ENCODE measurements at regions not wholly inside any gene's neighbourhood (a gene's known extent, or its start where the extent isn't known, plus 50 kb on each side); places are given as distances from the start of the nearest gene placed in this dataset.

DNA sequence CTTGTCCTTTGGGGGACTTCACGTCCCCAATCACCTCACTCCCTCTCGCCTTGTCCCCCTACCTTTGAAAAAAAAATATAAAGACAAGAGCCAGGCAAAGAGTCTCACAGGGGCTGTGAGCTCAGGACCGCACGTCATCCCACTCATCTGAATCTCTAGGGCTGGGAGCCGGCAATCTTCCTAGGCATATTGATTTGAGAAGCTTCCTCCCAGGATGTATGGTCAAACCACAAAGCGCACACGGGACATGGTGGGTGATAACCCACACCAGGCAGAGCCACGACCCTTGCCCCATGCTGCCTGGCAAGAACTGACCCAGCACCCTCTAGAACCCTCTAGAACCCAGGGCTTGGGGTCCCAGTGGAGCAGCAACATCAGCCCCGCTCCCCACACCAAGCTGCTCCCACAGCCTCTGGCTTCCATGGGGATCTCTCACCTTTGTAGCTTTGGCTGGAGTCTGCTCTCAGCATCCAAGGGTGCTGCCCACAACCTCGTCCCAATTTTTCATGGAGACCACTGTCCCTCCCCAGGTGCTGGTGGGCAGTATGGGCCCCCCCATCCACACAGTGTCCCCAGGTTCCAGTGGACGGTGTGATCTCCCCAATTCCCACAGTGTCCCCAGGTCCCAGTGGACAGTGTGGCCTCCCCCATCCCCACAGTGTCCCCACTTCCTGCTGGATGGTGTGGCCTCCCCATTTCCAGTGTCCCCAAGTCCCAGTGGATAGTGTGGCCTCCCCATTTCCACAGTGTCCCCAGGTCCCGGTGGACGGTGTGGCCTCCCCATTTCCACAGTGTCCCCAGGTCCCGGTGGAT is 85.2 kb upstream of the FGF3 start:
- no peak for DNase-seq
- no peak overlapping the region for H4K8ac ChIP-seq (replicated peaks; ENCODE audit: insufficient read length, low read depth, low read length)
- no peak overlapping the region for H2AK5ac ChIP-seq (ENCODE audit: insufficient read length, low read length)
- no peak overlapping the region for H2BK20ac ChIP-seq (ENCODE audit: low read depth, low read length, poor library complexity, severe bottlenecking)
- no peaks in the 10 kb centered on the region for H3K4me1 ChIP-seq (ENCODE audit: insufficient read depth, low read length)
- no peak overlapping the region for H3K9ac ChIP-seq (ENCODE audit: extremely low read depth, insufficient read length, low read length)
- Mint-ChIP-seq H3K27ac (peak overlapping the region in 1 of 3 experiments; percentile 35; a peak in 2 of 7 replicates), H3K27me3 (ENCODE audit: low read depth) (peaks cover 16% of the 10 kb centered on the region), H3K9me3 (no peaks in the 10 kb centered on the region), H3K36me3 (ENCODE audit: insufficient read depth in 1 of 3, low read depth in 3 of 3) (no peaks in the 10 kb centered on the region), H3K4me3 (no peak overlapping the region), H3K4me1 (peaks cover 2 to 10% of the 10 kb centered on the region in 2 experiments; a peak in 1 of 4 replicates)
- H2BK15ac ChIP-seq (ENCODE audit: low read depth, low read length): no peak overlapping the region
- no peak overlapping the region for H2BK12ac ChIP-seq (ENCODE audit: insufficient read length, low read depth, low read length)
- no peaks in the 10 kb centered on the region for H3K27me3 ChIP-seq (ENCODE audit: insufficient read depth, low read length)
- no peak overlapping the region for H2BK120ac ChIP-seq (ENCODE audit: low read depth, low read length, poor library complexity, severe bottlenecking)
- H3K79me1 ChIP-seq (ENCODE audit: insufficient read depth, low read depth, low read length, poor library complexity, severe bottlenecking): no peaks in the 10 kb centered on the region
- H3K18ac ChIP-seq (ENCODE audit: insufficient read length, low read depth, low read length): no peak overlapping the region
- no peak overlapping the region for H3K27ac ChIP-seq (ENCODE audit: insufficient read length, low read depth, low read length)
- no peak overlapping the region for H2AFZ ChIP-seq (ENCODE audit: low read length)
- no peak overlapping the region for H3K23ac ChIP-seq (ENCODE audit: insufficient read length, low read depth, low read length)
- TF ChIP-seq, protein P1, sequence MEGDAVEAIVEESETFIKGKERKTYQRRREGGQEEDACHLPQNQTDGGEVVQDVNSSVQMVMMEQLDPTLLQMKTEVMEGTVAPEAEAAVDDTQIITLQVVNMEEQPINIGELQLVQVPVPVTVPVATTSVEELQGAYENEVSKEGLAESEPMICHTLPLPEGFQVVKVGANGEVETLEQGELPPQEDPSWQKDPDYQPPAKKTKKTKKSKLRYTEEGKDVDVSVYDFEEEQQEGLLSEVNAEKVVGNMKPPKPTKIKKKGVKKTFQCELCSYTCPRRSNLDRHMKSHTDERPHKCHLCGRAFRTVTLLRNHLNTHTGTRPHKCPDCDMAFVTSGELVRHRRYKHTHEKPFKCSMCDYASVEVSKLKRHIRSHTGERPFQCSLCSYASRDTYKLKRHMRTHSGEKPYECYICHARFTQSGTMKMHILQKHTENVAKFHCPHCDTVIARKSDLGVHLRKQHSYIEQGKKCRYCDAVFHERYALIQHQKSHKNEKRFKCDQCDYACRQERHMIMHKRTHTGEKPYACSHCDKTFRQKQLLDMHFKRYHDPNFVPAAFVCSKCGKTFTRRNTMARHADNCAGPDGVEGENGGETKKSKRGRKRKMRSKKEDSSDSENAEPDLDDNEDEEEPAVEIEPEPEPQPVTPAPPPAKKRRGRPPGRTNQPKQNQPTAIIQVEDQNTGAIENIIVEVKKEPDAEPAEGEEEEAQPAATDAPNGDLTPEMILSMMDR (conservative IDR thresholded peaks at IDR 0.05): no peak
- no peak overlapping the region for H3T11ph ChIP-seq (ENCODE audit: low read length)
- no peaks in the 10 kb centered on the region for H3K23me2 ChIP-seq (ENCODE audit: insufficient read length, low read depth, low read length, poor library complexity, severe bottlenecking)
- no peak overlapping the region for H4K5ac ChIP-seq (ENCODE audit: insufficient read length, low read depth, low read length)
- H3K14ac ChIP-seq (ENCODE audit: insufficient read depth, low read length): no peak overlapping the region
- H2BK5ac ChIP-seq (ENCODE audit: insufficient read length, low read length): no peak overlapping the region
- WGBS (ENCODE audit: extremely low coverage, insufficient read length, low lambda C conversion rate): no CpG with 5 or more reads among the region's 14 CpGs
- H3K79me2 ChIP-seq (ENCODE audit: insufficient read depth, low read length): no peaks in the 10 kb centered on the region
- no peak overlapping the region for H3K4me2 ChIP-seq (ENCODE audit: insufficient read depth, insufficient read length, low read length)
- no peaks in the 10 kb centered on the region for H3K9me3 ChIP-seq (ENCODE audit: control insufficient read depth, low read depth, low read length)
- no peak overlapping the region for H3K56ac ChIP-seq (ENCODE audit: insufficient read length, low read depth, low read length)
- no peaks in the 10 kb centered on the region for H4K20me1 ChIP-seq (ENCODE audit: control insufficient read depth, insufficient read depth, insufficient read length)
- H3K4ac ChIP-seq (ENCODE audit: low read depth, low read length): no peak overlapping the region
- no peak overlapping the region for H4K91ac ChIP-seq (ENCODE audit: insufficient read length, low read depth, low read length)
